Heart right ventricle (tissue), 16 donors: ENCODE measurements at regions not wholly inside any gene's neighbourhood (a gene's known extent, or its start where the extent isn't known, plus 50 kb on each side); places are given as distances from the start of the nearest gene placed in this dataset.

Source experiments
- ATAC-seq, 8 donors: fragments of 200-7000 bp; cut with Tn5 transposase; one replicate each; pipeline ENCODE4 v1.9.1; 2020; ENCODE audit warnings: mild to moderate bottlenecking in 8 of 8, moderate library complexity in 8 of 8, moderate number of reproducible peaks in 1 of 8
- DNase-seq, 2 donors: peaks; one replicate each; pipeline ENCODE4 v3.0.0-alpha.2; 2020
- H3K27ac ChIP-seq, 10 donors: fragments of 200-600 bp; sonication (generic) in 2 of 10; one replicate each; pipeline versions ENCODE4 v1.5.0 to v1.8.0; 2020 to 2022; ENCODE audit warnings: mild to moderate bottlenecking in 3 of 10
- H3K27me3 ChIP-seq, 7 donors: fragments of 200-600 bp; one replicate each; pipeline ENCODE4 v1.8.0; 2021 to 2022; ENCODE audit warnings: mild to moderate bottlenecking in 2 of 7
- H3K36me3 ChIP-seq, 9 donors: fragments of 200-600 bp; sonication (generic) in 1 of 9; one replicate each; pipeline versions ENCODE4 v1.5.0 to v1.8.0; 2020 to 2022; ENCODE audit warnings: mild to moderate bottlenecking in 2 of 9
- H3K4me1 ChIP-seq, 9 donors: fragments of 200-600 bp; sonication (generic) in 1 of 9; one replicate each; pipeline versions ENCODE4 v1.5.0 to v1.8.0; 2020 to 2022; ENCODE audit warnings: mild to moderate bottlenecking in 4 of 9
- H3K4me3 ChIP-seq, 10 donors: fragments of 200-600 bp; sonication (generic) in 2 of 10; one replicate each; pipeline versions ENCODE4 v1.5.0 to v1.8.0; 2020 to 2022; ENCODE audit warnings: mild to moderate bottlenecking in 7 of 10, moderate library complexity in 2 of 10
- H3K9me3 ChIP-seq, 11 donors: fragments of 200-600 bp in 10 of 11; sonication (generic) in 2 of 11; one replicate each; pipeline versions ENCODE4 v1.5.0 to v1.8.0; 2013 to 2022; ENCODE audit warnings: mild to moderate bottlenecking in 2 of 11, control low read depth in 1 of 11, moderate library complexity in 1 of 11
- WGBS, 2 donors: extraction: QIAGEN DNeasy Blood & Tissue Kit; methylation state at CpG; one replicate each; pipeline ENCODE4 v1.1.7; 2013; ENCODE audit warnings: inconsistent platforms in 1 of 2; 5-methylcytosine and 5-hydroxymethylcytosine counted together
- intact Hi-C, 10 donors: fragments of 100-400 bp; cut with DNase I; formaldehyde crosslinking; loops; one replicate each; pipeline versions ENCODE4 v1.11.1 to v1.14.2; 2022
- TF ChIP-seq, protein P1 (sequence below), 9 donors: fragments of 200-600 bp; sonication (generic) in 2 of 9; IDR thresholded peaks; one replicate each; pipeline versions ENCODE4 v1.5.0 to v1.8.0; 2021 to 2022; ENCODE audit warnings: antibody characterized with exemption in 9 of 9, mild to moderate bottlenecking in 5 of 9, moderate library complexity in 1 of 9
- donor health status: Arrhythmogenic right ventricular cardiomyopathy.
- donor health status: ischemic (EF 13 %, LVEDD 7.1; RV severe dilation, severe dysfunction).
- donor health status: healthy with polysubstance abuse.
- donor health status: DM: no; HTN: yes; CAD: no.
- donor health status: DM: no; HTN: no; CAD: no.
- donor health status: ischemic (EF 25% LVEDD 6.9; RV normal size, moderate dysfunction).
- donor health status: ischemic (EF 25% LVEDD 5.7; RV mildly dilated, moderate dysfunction).
- donor health status: healthy.
- donor health status: DM: yes; HTN: yes; CAD: no.
- donor health status: Ischemic cardiomyopathy.
- donor health status: ischemic (EF 35%, LVEDD 5.7; RV mildly dilated, moderate dysfunction).
- donor health status: nonischemic (EF 11% LVEDD 7.7; RV severe dilation, severe dysfunction).
- donor health status: DM: yes; HTN: yes; CAD: no.
- donor health status: PGD.
- donor health status: ischemic (EF 29% LVEDD 5.4; RV normal size, mild dysfunction).
- donor health status: nonischemic (EF 23%, LVEDD 6.1; RV moderate dilation, normal function).

DNA sequence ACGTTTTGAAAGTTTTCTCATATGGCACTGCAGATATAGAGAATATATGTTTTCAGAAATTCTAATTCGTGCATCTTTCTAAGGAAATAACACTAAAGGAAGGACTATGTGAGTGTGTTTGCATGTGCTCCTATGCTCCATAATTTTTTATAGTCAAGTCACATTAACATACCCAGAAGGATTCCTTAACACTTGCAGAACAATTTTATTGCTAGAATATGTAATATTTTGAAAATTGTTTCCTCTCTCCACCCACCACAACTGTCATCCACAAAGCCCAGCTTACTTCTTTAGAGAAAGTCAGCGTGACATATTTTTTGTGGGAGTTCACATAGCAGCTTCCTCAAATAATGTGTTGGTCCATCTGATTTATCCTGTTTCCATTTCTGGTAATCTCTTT, 604.6 kb upstream of the MGAT4C start:
- no peak for ATAC-seq
- Histone ChIP-seq H3K9me3 (peaks cover 0 to 3% (median 0%) of the 10 kb centered on the region in 11 donors), H3K27ac (no peak overlapping the region), H3K36me3 (no peaks in the 10 kb centered on the region), H3K27me3 (no peaks in the 10 kb centered on the region), H3K4me3 (no peak overlapping the region), H3K4me1 (no peaks in the 10 kb centered on the region)
- no peak for DNase-seq
- TF ChIP-seq, protein P1, sequence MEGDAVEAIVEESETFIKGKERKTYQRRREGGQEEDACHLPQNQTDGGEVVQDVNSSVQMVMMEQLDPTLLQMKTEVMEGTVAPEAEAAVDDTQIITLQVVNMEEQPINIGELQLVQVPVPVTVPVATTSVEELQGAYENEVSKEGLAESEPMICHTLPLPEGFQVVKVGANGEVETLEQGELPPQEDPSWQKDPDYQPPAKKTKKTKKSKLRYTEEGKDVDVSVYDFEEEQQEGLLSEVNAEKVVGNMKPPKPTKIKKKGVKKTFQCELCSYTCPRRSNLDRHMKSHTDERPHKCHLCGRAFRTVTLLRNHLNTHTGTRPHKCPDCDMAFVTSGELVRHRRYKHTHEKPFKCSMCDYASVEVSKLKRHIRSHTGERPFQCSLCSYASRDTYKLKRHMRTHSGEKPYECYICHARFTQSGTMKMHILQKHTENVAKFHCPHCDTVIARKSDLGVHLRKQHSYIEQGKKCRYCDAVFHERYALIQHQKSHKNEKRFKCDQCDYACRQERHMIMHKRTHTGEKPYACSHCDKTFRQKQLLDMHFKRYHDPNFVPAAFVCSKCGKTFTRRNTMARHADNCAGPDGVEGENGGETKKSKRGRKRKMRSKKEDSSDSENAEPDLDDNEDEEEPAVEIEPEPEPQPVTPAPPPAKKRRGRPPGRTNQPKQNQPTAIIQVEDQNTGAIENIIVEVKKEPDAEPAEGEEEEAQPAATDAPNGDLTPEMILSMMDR (IDR thresholded peaks at IDR 0.05), result no peak
- intact Hi-C loops, result loop anchor here in 2 of 10 donors (1.0 to 2.0 kb wide), 2 partner anchors 11 to 14 kb away; no protein-coding TSS in a partner anchor
- 67 to 76% methylated on average over 3 of the region's 3 CpGs for WGBS, 2 donors

DNA sequence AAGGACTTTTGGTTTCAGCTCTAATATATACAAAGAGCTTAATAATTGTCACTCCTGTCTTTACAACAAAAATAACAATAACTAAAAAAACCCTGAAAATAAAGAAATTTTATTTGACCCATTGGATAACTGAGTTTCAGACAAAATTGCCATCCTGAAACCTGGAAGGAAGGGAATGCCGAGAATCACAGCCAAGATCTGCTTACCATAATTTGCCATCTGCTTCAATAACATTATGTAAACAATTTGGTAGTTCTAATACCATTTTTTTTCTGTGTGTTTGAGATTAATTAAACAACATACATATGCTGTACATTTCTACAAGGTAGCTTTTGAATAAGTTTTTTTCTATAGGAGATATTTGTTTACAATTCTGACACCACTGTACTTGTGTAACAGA, 596.3 kb upstream of the MGAT4C start:
- TF ChIP-seq, protein P1 (IDR thresholded peaks at IDR 0.05), result no peak
- H3K4me3 ChIP-seq, result no peak overlapping the region
- H3K4me1 ChIP-seq, result no peaks in the 10 kb centered on the region
- no peaks in the 10 kb centered on the region for H3K36me3 ChIP-seq
- H3K9me3 ChIP-seq, result no peaks in the 10 kb centered on the region
- ATAC-seq, result no peak
- intact Hi-C loops, result no loop called here
- H3K27me3 ChIP-seq, result no peaks in the 10 kb centered on the region
- DNase-seq, result no peak
- no peak overlapping the region for H3K27ac ChIP-seq
- WGBS, 2 donors, result 77 to 94% methylated on average over 1 of the region's 1 CpG

DNA sequence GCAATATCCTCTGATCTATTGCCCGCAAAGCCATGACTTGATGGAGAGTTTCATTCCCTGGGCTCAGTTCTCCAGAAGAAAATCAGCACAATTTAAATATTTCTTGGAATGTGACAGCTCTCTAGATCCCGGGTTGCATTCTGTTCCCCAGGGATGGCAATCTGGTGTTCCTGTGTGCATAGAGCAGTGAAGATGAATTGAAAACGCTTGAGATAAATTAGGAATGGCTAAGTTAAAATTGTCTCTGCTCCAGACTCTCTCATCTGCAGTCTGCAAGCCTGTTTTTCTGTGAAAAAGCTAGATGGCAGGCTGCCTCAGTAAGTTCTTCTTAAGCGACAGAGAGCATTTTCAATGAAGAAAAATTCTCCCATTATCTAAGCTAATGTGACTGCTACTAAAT, 582.5 kb upstream of the MGAT4C start:
- H3K9me3 ChIP-seq, result no peaks in the 10 kb centered on the region
- WGBS, 2 donors, result 40 to 41% methylated on average over 4 of the region's 4 CpGs
- H3K4me3 ChIP-seq, result no peak overlapping the region
- intact Hi-C loops, result no loop called here
- H3K4me1 ChIP-seq, result no peaks in the 10 kb centered on the region
- no peak overlapping the region for H3K27ac ChIP-seq
- H3K27me3 ChIP-seq, result no peaks in the 10 kb centered on the region
- DNase-seq, result no peak
- ATAC-seq, result no peak
- no peaks in the 10 kb centered on the region for H3K36me3 ChIP-seq
- TF ChIP-seq, protein P1 (IDR thresholded peaks at IDR 0.05), result no peak

DNA sequence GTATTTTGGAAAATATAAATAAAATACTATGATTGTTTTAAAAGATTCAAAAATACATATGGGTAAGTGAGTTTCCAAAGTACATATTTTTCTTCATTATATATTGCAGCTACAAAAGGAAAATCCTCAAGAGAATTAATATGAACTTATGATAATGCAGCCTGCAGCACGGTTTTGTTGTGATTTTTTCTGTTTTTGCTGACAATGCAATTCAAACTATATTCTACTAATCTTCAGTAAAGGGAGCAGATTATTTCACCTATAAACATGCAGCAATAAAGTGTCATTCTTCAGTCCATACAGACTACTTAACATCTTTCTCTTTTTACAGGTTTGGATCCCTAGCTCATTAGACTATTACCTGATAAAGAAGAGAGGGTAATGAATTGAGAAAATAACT, 582.1 kb upstream of the MGAT4C start:
- ATAC-seq, result no peak

More for the DNA sequence above, 582.1 kb upstream of the MGAT4C start:
- DNase-seq, result no peak
- Histone ChIP-seq H3K4me3 (no peak overlapping the region), H3K4me1 (no peaks in the 10 kb centered on the region), H3K36me3 (no peaks in the 10 kb centered on the region), H3K27ac (no peak overlapping the region), H3K9me3 (no peaks in the 10 kb centered on the region), H3K27me3 (no peaks in the 10 kb centered on the region)
- TF ChIP-seq, protein P1 (IDR thresholded peaks at IDR 0.05), result no peak
- 36 to 70% methylated on average over 1 of the region's 1 CpG for WGBS, 2 donors
- intact Hi-C loops, result no loop called here
